ENCODE measurements at regions not wholly inside any gene's neighbourhood (a gene's known extent, or its start where the extent isn't known, plus 50 kb on each side); places are given as distances from the start of the nearest gene placed in this dataset.

GRCh38 chr20:20989081-20989480 is 117.1 kb downstream of the LINC00237 start:
- Histone ChIP-seq H3K9me3 (ENCODE audit: low read length) (no peaks in the 10 kb centered on the region), H3K27me3 (ENCODE audit: insufficient read depth, low read depth, low read length) (no peaks in the 10 kb centered on the region), H3K4me3 (ENCODE audit: low read length) (no peak overlapping the region), H3K9ac (ENCODE audit: low read length) (no peak overlapping the region), H3K9me2 (ENCODE audit: insufficient read depth, low read length) (no peaks in the 10 kb centered on the region), H3K27ac (ENCODE audit: low read length) (no peak overlapping the region), H3K36me3 (ENCODE audit: insufficient read depth, low read length) (no peaks in the 10 kb centered on the region), H3K79me2 (replicated peaks; ENCODE audit: insufficient read depth, low read length) (no peaks in the 10 kb centered on the region), H3K4me2 (ENCODE audit: low read length) (no peak overlapping the region), H2AFZ (ENCODE audit: low read depth, low read length) (no peak overlapping the region), H4K20me1 (ENCODE audit: insufficient read depth) (no peaks in the 10 kb centered on the region), H3F3A (ENCODE audit: insufficient read depth, low read length, poor library complexity, severe bottlenecking) (no peaks in the 10 kb centered on the region)
- TF ChIP-seq, protein P1, sequence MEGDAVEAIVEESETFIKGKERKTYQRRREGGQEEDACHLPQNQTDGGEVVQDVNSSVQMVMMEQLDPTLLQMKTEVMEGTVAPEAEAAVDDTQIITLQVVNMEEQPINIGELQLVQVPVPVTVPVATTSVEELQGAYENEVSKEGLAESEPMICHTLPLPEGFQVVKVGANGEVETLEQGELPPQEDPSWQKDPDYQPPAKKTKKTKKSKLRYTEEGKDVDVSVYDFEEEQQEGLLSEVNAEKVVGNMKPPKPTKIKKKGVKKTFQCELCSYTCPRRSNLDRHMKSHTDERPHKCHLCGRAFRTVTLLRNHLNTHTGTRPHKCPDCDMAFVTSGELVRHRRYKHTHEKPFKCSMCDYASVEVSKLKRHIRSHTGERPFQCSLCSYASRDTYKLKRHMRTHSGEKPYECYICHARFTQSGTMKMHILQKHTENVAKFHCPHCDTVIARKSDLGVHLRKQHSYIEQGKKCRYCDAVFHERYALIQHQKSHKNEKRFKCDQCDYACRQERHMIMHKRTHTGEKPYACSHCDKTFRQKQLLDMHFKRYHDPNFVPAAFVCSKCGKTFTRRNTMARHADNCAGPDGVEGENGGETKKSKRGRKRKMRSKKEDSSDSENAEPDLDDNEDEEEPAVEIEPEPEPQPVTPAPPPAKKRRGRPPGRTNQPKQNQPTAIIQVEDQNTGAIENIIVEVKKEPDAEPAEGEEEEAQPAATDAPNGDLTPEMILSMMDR (IDR thresholded peaks at IDR 0.05; ENCODE audit: poor library complexity, severe bottlenecking) = no peak
- TF ChIP-seq RAD21 (conservative IDR thresholded peaks at IDR 0.05) (no peak), SMC3 (conservative IDR thresholded peaks at IDR 0.05; ENCODE audit: poor library complexity) (no peak), TAF1 (IDR thresholded peaks at IDR 0.05; ENCODE audit: low read depth) (no peak), EZH2 (IDR thresholded peaks at IDR 0.05; ENCODE audit: borderline replicate concordance, insufficient read depth, low read length, poor library complexity, severe bottlenecking) (no peak), EP300 (conservative IDR thresholded peaks at IDR 0.05; ENCODE audit: poor library complexity, severe bottlenecking) (no peak), POLR2AphosphoS5 (IDR thresholded peaks at IDR 0.05) (no peak), MXI1 (conservative IDR thresholded peaks at IDR 0.05; ENCODE audit: poor library complexity, severe bottlenecking) (no peak)
- TF ChIP-seq, protein P2, sequence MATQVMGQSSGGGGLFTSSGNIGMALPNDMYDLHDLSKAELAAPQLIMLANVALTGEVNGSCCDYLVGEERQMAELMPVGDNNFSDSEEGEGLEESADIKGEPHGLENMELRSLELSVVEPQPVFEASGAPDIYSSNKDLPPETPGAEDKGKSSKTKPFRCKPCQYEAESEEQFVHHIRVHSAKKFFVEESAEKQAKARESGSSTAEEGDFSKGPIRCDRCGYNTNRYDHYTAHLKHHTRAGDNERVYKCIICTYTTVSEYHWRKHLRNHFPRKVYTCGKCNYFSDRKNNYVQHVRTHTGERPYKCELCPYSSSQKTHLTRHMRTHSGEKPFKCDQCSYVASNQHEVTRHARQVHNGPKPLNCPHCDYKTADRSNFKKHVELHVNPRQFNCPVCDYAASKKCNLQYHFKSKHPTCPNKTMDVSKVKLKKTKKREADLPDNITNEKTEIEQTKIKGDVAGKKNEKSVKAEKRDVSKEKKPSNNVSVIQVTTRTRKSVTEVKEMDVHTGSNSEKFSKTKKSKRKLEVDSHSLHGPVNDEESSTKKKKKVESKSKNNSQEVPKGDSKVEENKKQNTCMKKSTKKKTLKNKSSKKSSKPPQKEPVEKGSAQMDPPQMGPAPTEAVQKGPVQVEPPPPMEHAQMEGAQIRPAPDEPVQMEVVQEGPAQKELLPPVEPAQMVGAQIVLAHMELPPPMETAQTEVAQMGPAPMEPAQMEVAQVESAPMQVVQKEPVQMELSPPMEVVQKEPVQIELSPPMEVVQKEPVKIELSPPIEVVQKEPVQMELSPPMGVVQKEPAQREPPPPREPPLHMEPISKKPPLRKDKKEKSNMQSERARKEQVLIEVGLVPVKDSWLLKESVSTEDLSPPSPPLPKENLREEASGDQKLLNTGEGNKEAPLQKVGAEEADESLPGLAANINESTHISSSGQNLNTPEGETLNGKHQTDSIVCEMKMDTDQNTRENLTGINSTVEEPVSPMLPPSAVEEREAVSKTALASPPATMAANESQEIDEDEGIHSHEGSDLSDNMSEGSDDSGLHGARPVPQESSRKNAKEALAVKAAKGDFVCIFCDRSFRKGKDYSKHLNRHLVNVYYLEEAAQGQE (IDR thresholded peaks at IDR 0.05; ENCODE audit: borderline replicate concordance) = no peak

DNA sequence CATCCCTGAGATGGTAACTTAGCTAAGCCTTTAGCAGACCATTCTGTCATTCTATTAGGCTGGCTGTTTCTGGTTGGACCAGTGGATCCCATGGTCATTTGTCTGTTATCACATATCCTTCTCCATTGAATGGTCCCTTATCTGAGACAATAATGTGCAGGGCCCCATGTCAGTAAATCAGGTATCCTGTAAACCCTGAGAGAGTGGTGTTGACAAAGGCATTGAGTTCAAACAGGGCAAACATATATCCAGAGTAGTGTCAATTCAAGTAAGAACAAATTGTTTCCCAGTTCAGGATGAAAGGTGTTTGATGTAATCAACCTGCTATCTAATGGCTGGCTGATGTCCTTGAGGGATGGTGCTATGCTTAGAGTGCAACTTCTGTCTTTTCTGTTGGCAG is 126.2 kb downstream of the LINC00237 start:
- H3K4me2 ChIP-seq (ENCODE audit: low read length) = no peak overlapping the region
- no peaks in the 10 kb centered on the region for H3K79me2 ChIP-seq (replicated peaks; ENCODE audit: insufficient read depth, low read length)
- no peak overlapping the region for H2AFZ ChIP-seq (ENCODE audit: low read depth, low read length)
- H3K27ac ChIP-seq (ENCODE audit: low read length) = no peak overlapping the region
- no peaks in the 10 kb centered on the region for H3K36me3 ChIP-seq (ENCODE audit: insufficient read depth, low read length)
- H3K9me3 ChIP-seq (ENCODE audit: low read length) = peaks cover 3% of the 10 kb centered on the region
- no peak overlapping the region for H3K4me3 ChIP-seq (ENCODE audit: low read length)
- no peak overlapping the region for H3K9ac ChIP-seq (ENCODE audit: low read length)
- H3K9me2 ChIP-seq (ENCODE audit: insufficient read depth, low read length) = no peaks in the 10 kb centered on the region
- H3K27me3 ChIP-seq (ENCODE audit: insufficient read depth, low read depth, low read length) = no peaks in the 10 kb centered on the region
- no peaks in the 10 kb centered on the region for H4K20me1 ChIP-seq (ENCODE audit: insufficient read depth)
- no peaks in the 10 kb centered on the region for H3F3A ChIP-seq (ENCODE audit: insufficient read depth, low read length, poor library complexity, severe bottlenecking)
- TF ChIP-seq MXI1 (conservative IDR thresholded peaks at IDR 0.05; ENCODE audit: poor library complexity, severe bottlenecking) (no peak), EZH2 (IDR thresholded peaks at IDR 0.05; ENCODE audit: borderline replicate concordance, insufficient read depth, low read length, poor library complexity, severe bottlenecking) (no peak), SMC3 (conservative IDR thresholded peaks at IDR 0.05; ENCODE audit: poor library complexity) (no peak), POLR2AphosphoS5 (IDR thresholded peaks at IDR 0.05) (no peak), EP300 (conservative IDR thresholded peaks at IDR 0.05; ENCODE audit: poor library complexity, severe bottlenecking) (no peak), TAF1 (IDR thresholded peaks at IDR 0.05; ENCODE audit: low read depth) (no peak)
- TF ChIP-seq, protein P1 (IDR thresholded peaks at IDR 0.05; ENCODE audit: poor library complexity, severe bottlenecking) = no peak
- TF ChIP-seq, protein P2 (IDR thresholded peaks at IDR 0.05; ENCODE audit: borderline replicate concordance) = no peak
